ENCODE measurements at regions not wholly inside any gene's neighbourhood (a gene's known extent, or its start where the extent isn't known, plus 50 kb on each side); places are given as distances from the start of the nearest gene placed in this dataset.

GRCh38 chr15:62380011-62380410, 214.9 kb upstream of the C2CD4B start:
- Mint-ChIP-seq H3K4me3 (no peak overlapping the region), H3K27me3 (peaks cover 25% of the 10 kb centered on the region), H3K9me3 (ENCODE audit: insufficient read depth) (no peaks in the 10 kb centered on the region), H3K4me1 (no peaks in the 10 kb centered on the region), H3K27ac (no peak overlapping the region)
- ChIA-PET POLR2A (no interaction called here), CTCF (no interaction called here)
- no peaks in the 10 kb centered on the region for H3K9me3 ChIP-seq (ENCODE audit: control extremely low read depth in 1 of 3, control insufficient read depth in 2 of 3, insufficient read depth in 1 of 3, low read length in 2 of 3)
- no peak overlapping the region for H3K4me2 ChIP-seq (replicated peaks; ENCODE audit: low read depth, low read length, poor library complexity, severe bottlenecking)
- intact Hi-C loops (cut with micrococcal nuclease), result no loop called here
- H3K79me2 ChIP-seq (ENCODE audit: control insufficient read depth, insufficient read depth, low read length), result no peaks in the 10 kb centered on the region
- ATAC-seq (ENCODE audit: low read depth) (no peak), DNase-seq (no peak)
- H3K4me3 ChIP-seq (ENCODE audit: control extremely low read depth in 1 of 5, extremely low read depth in 1 of 5, insufficient read depth in 1 of 5, low read depth in 2 of 5, low read length in 4 of 5), result no peak overlapping the region
- H3K9ac ChIP-seq (ENCODE audit: low read length), result no peak overlapping the region
- H3K4me1 ChIP-seq (ENCODE audit: control insufficient read depth in 2 of 2, insufficient read depth in 2 of 2, low read length in 2 of 2), result no peaks in the 10 kb centered on the region
- WGBS (ENCODE audit: insufficient coverage), result 67% methylated on average over 2 of the region's 4 CpGs
- H3K36me3 ChIP-seq (replicated peaks in 1 of 2; ENCODE audit: control extremely low read depth in 1 of 2, control insufficient read depth in 1 of 2, extremely low read depth in 1 of 2, insufficient read depth in 2 of 2, low read length in 1 of 2), result no peaks in the 10 kb centered on the region
- TF ChIP-seq EZH2 (IDR thresholded peaks at IDR 0.05; ENCODE audit: borderline replicate concordance, insufficient read depth, low read depth, low read length, poor library complexity, severe bottlenecking), result no peak
- H2AFZ ChIP-seq (ENCODE audit: insufficient read depth, low read depth, low read length, poor library complexity, severe bottlenecking), result no peak overlapping the region
- no peaks in the 10 kb centered on the region for H4K20me1 ChIP-seq (ENCODE audit: control insufficient read depth, insufficient read depth, low read length, poor library complexity, severe bottlenecking)
- H3K27me3 ChIP-seq (replicated peaks in 1 of 4; ENCODE audit: control extremely low read depth in 1 of 4, control insufficient read depth in 3 of 4, insufficient read depth in 4 of 4, low read length in 3 of 4), result peaks cover 0 to 4% (median 0%) of the 10 kb centered on the region in 4 experiments
- H3K27ac ChIP-seq (ENCODE audit: low read length in 2 of 2), result no peak overlapping the region

GRCh38 chr15:62382046-62382445, 217.0 kb upstream of the C2CD4B start:
- no peaks in the 10 kb centered on the region for H3K79me2 ChIP-seq (ENCODE audit: control insufficient read depth, insufficient read depth, low read length)
- no peak overlapping the region for H3K4me3 ChIP-seq (ENCODE audit: control extremely low read depth in 1 of 5, extremely low read depth in 1 of 5, insufficient read depth in 1 of 5, low read depth in 2 of 5, low read length in 4 of 5)
- H4K20me1 ChIP-seq (ENCODE audit: control insufficient read depth, insufficient read depth, low read length, poor library complexity, severe bottlenecking), result no peaks in the 10 kb centered on the region
- H3K4me1 Mint-ChIP-seq, result no peaks in the 10 kb centered on the region
- no peaks in the 10 kb centered on the region for H3K9me3 ChIP-seq (ENCODE audit: control extremely low read depth in 1 of 3, control insufficient read depth in 2 of 3, insufficient read depth in 1 of 3, low read length in 2 of 3)
- H2AFZ ChIP-seq (ENCODE audit: insufficient read depth, low read depth, low read length, poor library complexity, severe bottlenecking), result no peak overlapping the region
- no peaks in the 10 kb centered on the region for H3K4me1 ChIP-seq (ENCODE audit: control insufficient read depth in 2 of 2, insufficient read depth in 2 of 2, low read length in 2 of 2)
- TF ChIP-seq EZH2 (IDR thresholded peaks at IDR 0.05; ENCODE audit: borderline replicate concordance, insufficient read depth, low read depth, low read length, poor library complexity, severe bottlenecking), result no peak
- TF ChIP-seq, protein P1, sequence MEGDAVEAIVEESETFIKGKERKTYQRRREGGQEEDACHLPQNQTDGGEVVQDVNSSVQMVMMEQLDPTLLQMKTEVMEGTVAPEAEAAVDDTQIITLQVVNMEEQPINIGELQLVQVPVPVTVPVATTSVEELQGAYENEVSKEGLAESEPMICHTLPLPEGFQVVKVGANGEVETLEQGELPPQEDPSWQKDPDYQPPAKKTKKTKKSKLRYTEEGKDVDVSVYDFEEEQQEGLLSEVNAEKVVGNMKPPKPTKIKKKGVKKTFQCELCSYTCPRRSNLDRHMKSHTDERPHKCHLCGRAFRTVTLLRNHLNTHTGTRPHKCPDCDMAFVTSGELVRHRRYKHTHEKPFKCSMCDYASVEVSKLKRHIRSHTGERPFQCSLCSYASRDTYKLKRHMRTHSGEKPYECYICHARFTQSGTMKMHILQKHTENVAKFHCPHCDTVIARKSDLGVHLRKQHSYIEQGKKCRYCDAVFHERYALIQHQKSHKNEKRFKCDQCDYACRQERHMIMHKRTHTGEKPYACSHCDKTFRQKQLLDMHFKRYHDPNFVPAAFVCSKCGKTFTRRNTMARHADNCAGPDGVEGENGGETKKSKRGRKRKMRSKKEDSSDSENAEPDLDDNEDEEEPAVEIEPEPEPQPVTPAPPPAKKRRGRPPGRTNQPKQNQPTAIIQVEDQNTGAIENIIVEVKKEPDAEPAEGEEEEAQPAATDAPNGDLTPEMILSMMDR (IDR thresholded peaks at IDR 0.05), result no peak
- DNase-seq (no peak), ATAC-seq (ENCODE audit: low read depth) (no peak)
- intact Hi-C loops (cut with micrococcal nuclease), result no loop called here
- no peak overlapping the region for H3K4me3 Mint-ChIP-seq
- H3K9ac ChIP-seq (ENCODE audit: low read length), result no peak overlapping the region
- H3K27ac Mint-ChIP-seq, result no peak overlapping the region
- H3K27me3 Mint-ChIP-seq, result peaks cover 20% of the 10 kb centered on the region
- no peak overlapping the region for H3K27ac ChIP-seq (ENCODE audit: low read length in 2 of 2)
- H3K9me3 Mint-ChIP-seq (ENCODE audit: insufficient read depth), result no peaks in the 10 kb centered on the region
- H3K4me2 ChIP-seq (replicated peaks; ENCODE audit: low read depth, low read length, poor library complexity, severe bottlenecking), result no peak overlapping the region
- ChIA-PET CTCF (no interaction called here), POLR2A (no interaction called here)
- 83% methylated on average over 1 of the region's 1 CpG for WGBS (ENCODE audit: insufficient coverage)
- no peaks in the 10 kb centered on the region for H3K36me3 ChIP-seq (replicated peaks in 1 of 2; ENCODE audit: control extremely low read depth in 1 of 2, control insufficient read depth in 1 of 2, extremely low read depth in 1 of 2, insufficient read depth in 2 of 2, low read length in 1 of 2)
- peaks cover 0 to 4% (median 0%) of the 10 kb centered on the region in 4 experiments for H3K27me3 ChIP-seq (replicated peaks in 1 of 4; ENCODE audit: control extremely low read depth in 1 of 4, control insufficient read depth in 3 of 4, insufficient read depth in 4 of 4, low read length in 3 of 4)

Data from B cell (primary cell).